Ovary (tissue), 7 donors: ENCODE measurements at regions not wholly inside any gene's neighbourhood (a gene's known extent, or its start where the extent isn't known, plus 50 kb on each side); places are given as distances from the start of the nearest gene placed in this dataset.

Source experiments
- DNase-seq, 5 donors: peaks; one replicate each; pipeline ENCODE4 v3.0.0-alpha.2; 2019 to 2020
- H3K27ac ChIP-seq, 2 donors: fragments of 200-600 bp; one replicate each; pipeline versions ENCODE4 v1.5.1 to v1.8.0; 2019 to 2022
- H3K27me3 ChIP-seq: fragments of 200-600 bp; one replicate; pipeline ENCODE4 v1.8.0; 2022
- H3K36me3 ChIP-seq: fragments of 200-600 bp; sonication (generic); one replicate; pipeline ENCODE4 v1.5.1; 2019
- H3K4me1 ChIP-seq: one replicate; pipeline ENCODE4 v1.8.1; 2013; ENCODE audit warnings: mild to moderate bottlenecking, moderate library complexity; ENCODE audit not compliant: insufficient read depth
- H3K4me3 ChIP-seq: fragments of 200-600 bp; sonication (generic); one replicate; pipeline ENCODE4 v1.5.1; 2017
- H3K9me3 ChIP-seq, 2 donors: fragments of 200-600 bp in 1 of 2; sonication (generic) in 1 of 2; one replicate each; pipeline versions ENCODE4 v1.5.1 to v1.8.1; 2013 to 2019; ENCODE audit warnings: mild to moderate bottlenecking in 1 of 2, moderate library complexity in 1 of 2
- CTCF ChIP-seq, 3 donors: fragments of 450-650 bp in 2 of 3; fragments of 200-600 bp in 1 of 3; IDR thresholded peaks; one replicate each; pipeline versions ENCODE4 v1.5.1 to v1.8.0; 2016 to 2022; ENCODE audit warnings: antibody characterized with exemption in 3 of 3, mild to moderate bottlenecking in 1 of 3
- EP300 ChIP-seq: sonication (generic); formaldehyde crosslinking; IDR thresholded peaks from one replicate; pipeline ENCODE4 v1.6.1; 2017; ENCODE audit warnings: antibody characterized with exemption
- POLR2A ChIP-seq: fragments of 450-650 bp; IDR thresholded peaks from one replicate; pipeline ENCODE4 v1.6.1; 2017; ENCODE audit warnings: antibody characterized with exemption, mild to moderate bottlenecking, moderate library complexity
- whole genome bisulfite sequencing, 3 donors: extraction: QIAGEN DNeasy Blood & Tissue Kit in 1 of 3; methylation state at CpG; one replicate each; pipeline versions ENCODE4 v1.1.5 to v1.1.7; 2013 to 2017; 5-methylcytosine and 5-hydroxymethylcytosine counted together
- intact Hi-C, 4 donors: fragments of 100-400 bp; cut with DNase I; formaldehyde crosslinking; loops; one replicate each; pipeline versions ENCODE4 v1.11.0 to v1.15.1; 2022 to 2023
- donor health status: DM: no; HTN: no; CAD: no; lungs with moderate emphysema.
- donor health status: DM: no; HTN: no; CAD: no.
- donor health status: Bipolar disorder and iron deficiency.
- donor health status: DM: no; HTN: no; CAD: no.
- donor health status: DM: yes; HTN: yes; CAD: no.

- Histone ChIP-seq H3K27me3 (no peaks in the 10 kb centered on the region), H3K4me1 (no peaks in the 10 kb centered on the region), H3K4me3 (no peak overlapping the region), H3K27ac (no peak overlapping the region), H3K9me3 (no peaks in the 10 kb centered on the region), H3K36me3 (no peaks in the 10 kb centered on the region)
- no peak for TF ChIP-seq EP300
- intact Hi-C loops = no loop called here
- DNase-seq = no peak
- WGBS, 3 donors = 83 to 96% (median 95%) methylated on average over 5 of the region's 5 CpGs
Measured at GRCh38 chr10:43751646-43752045, 103.0 kb upstream of the ZNF32 start.

- no peak for DNase-seq
- no peaks in the 10 kb centered on the region for H3K4me1 ChIP-seq
- H3K9me3 ChIP-seq = no peaks in the 10 kb centered on the region
- H3K27ac ChIP-seq = no peak overlapping the region
- TF ChIP-seq POLR2A (no peak), CTCF (IDR thresholded peaks at IDR 0.05) (no peak), EP300 (no peak)
- no peaks in the 10 kb centered on the region for H3K36me3 ChIP-seq
- H3K27me3 ChIP-seq = no peaks in the 10 kb centered on the region
- 78 to 82% (median 81%) methylated on average over 4 of the region's 4 CpGs for WGBS, 3 donors
- intact Hi-C loops = no loop called here
- no peak overlapping the region for H3K4me3 ChIP-seq
Measured at GRCh38 chr10:43749940-43750552, 101.4 kb upstream of the ZNF32 start.

- DNase-seq = no peak
- Histone ChIP-seq H3K27me3 (no peaks in the 10 kb centered on the region), H3K9me3 (no peaks in the 10 kb centered on the region), H3K4me1 (no peaks in the 10 kb centered on the region), H3K36me3 (no peaks in the 10 kb centered on the region), H3K4me3 (no peak overlapping the region), H3K27ac (no peak overlapping the region)
- WGBS, 3 donors = 83 to 87% (median 86%) methylated on average over 13 of the region's 13 CpGs
- intact Hi-C loops = no loop called here
- no peak for TF ChIP-seq CTCF (IDR thresholded peaks at IDR 0.05)
- no peak for TF ChIP-seq EP300
- no peak for TF ChIP-seq POLR2A
Measured at GRCh38 chr10:43749145-43749576, 100.5 kb upstream of the ZNF32 start.

DNA sequence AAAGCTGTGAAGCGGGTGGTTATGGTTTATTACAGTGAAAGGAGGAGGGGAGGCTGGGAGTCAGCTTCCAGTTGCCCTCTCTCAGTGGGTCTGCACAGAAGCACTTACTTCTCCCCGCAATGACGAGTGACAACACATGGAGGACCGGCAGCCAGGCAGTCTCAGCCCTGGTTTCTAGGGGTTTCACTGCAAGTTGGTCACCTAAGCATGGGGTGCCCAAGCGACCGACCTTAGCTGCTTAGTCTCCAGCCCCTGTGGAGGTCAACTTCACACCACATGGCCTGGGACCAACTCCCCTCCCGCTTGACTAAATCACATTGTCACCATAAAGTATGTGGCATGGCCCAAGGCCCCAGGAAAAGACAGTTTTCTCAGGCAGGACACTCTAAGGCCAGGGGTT is 99.9 kb upstream of the ZNF32 start:
- intact Hi-C loops = no loop called here
- Histone ChIP-seq H3K27ac (no peak overlapping the region), H3K4me3 (no peak overlapping the region), H3K9me3 (no peaks in the 10 kb centered on the region), H3K27me3 (no peaks in the 10 kb centered on the region), H3K36me3 (no peaks in the 10 kb centered on the region), H3K4me1 (no peaks in the 10 kb centered on the region)
- TF ChIP-seq POLR2A = no peak
- TF ChIP-seq EP300 = no peak
- no peak for TF ChIP-seq CTCF (IDR thresholded peaks at IDR 0.05)
- DNase-seq = no peak
- 89 to 96% (median 93%) methylated on average over 7 of the region's 7 CpGs for WGBS, 3 donors

DNA sequence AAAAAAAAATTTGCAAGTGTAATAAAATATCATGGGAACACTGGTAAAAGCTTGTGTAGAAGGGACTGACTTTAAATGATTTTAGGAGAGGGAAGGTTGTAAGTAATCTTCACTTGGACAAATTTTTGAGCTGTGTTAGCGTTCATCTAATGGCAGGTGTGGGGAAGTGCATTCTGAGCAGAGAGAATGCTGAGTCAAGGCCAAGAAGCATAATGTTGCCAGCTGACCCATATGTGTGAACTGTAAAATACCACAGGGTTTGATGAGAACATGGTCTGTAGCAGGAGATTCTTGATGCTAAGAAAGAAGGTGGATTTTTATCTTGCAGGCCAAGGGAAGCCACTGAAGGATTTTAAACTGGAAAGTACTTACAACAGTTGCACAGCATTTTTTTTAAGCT is 98.2 kb upstream of the ZNF32 start:
- H3K4me3 ChIP-seq = no peak overlapping the region
- no peaks in the 10 kb centered on the region for H3K27me3 ChIP-seq
- intact Hi-C loops = no loop called here
- WGBS, 3 donors = 24 to 52% (median 26%) methylated on average over 1 of the region's 1 CpG
- no peaks in the 10 kb centered on the region for H3K9me3 ChIP-seq
- no peak for DNase-seq
- no peak for TF ChIP-seq CTCF (IDR thresholded peaks at IDR 0.05)
- TF ChIP-seq EP300 = no peak
- no peak for TF ChIP-seq POLR2A
- H3K36me3 ChIP-seq = no peaks in the 10 kb centered on the region
- H3K4me1 ChIP-seq = no peaks in the 10 kb centered on the region
- H3K27ac ChIP-seq = no peak overlapping the region
